ENCODE measurements at regions not wholly inside any gene's neighbourhood (a gene's known extent, or its start where the extent isn't known, plus 50 kb on each side); places are given as distances from the start of the nearest gene placed in this dataset.

DNA sequence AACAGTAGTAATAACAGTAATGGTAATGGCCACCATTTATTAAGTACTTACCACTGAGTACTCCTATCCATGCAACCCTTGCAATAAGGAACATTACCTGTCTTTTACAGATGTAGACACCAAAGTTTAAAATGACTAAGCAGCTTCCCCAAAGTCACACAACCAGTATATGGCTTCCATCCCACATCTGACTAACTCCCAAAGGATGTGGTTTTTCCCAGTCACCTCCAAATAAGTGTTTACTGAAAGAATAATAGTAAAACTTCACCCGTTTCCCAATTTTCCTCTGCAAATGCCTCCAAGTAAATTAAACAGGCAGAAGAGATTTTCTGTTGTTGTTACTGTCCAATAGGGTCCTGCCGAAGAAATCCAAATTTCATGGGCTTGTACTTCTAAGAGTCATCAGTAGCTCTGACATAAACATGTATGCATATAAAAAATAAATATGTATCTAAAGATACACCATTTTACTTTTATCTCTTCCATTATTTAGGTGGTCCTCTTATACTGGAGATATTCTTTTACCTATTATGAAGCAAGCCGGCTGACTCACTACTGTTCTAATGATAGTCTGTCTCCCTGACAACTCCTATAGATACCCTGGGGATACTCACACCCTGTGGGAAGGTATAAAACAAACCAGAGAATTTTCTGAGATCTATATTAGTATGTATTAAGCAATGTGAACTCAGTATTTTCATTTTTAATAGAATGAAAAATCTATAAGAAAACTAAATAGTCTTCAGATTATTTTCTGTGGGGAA is 77.9 kb upstream of the ID4 start:
- DNase-seq, result no peak

DNA sequence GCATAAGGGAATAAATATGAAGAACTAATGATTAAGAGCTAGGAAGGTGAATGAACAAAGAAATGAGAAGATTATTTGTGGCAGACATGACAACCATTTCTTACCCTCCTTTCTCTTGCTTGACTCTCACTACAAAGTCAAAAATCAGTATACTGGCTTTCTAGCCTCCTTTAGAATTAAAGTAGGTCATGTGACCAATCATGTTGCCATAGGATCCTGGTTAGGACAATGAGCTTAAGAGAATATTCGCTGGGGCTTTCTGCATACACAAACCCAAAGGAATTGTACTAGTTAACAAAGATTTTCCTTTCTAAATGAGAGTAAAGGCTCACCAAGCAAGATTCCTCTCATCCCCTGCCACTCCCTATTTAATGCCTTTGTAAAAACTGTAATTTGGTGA is 76.0 kb upstream of the ID4 start:
- DNase-seq, result no peak

DNA sequence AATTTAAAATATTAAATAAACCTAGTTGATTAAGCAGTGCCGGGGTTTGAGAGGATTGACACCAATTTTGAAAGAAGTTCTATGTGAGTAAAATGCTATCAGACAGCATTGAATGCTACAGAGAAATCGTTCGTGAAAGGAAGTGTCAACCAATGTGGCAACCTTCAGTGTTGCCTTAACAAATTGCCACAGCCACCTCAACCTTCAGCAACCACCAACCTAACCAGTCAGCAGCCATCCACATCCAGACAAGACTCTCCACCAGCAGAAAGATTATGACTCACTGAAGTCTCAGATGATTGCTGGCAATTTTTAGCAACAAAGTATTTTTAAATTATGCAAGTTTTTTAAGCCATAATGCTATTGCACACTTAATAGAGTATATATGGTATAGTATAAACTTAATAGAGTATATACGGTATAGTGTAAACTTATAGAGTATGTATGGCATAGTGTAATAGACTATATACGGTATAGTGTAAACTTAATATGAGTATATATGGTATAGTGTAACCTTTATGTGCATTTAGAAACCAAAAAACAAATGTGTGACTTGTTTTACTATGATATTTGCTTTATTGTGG is 65.3 kb upstream of the ID4 start:
- DNase-seq, result no peak

DNA sequence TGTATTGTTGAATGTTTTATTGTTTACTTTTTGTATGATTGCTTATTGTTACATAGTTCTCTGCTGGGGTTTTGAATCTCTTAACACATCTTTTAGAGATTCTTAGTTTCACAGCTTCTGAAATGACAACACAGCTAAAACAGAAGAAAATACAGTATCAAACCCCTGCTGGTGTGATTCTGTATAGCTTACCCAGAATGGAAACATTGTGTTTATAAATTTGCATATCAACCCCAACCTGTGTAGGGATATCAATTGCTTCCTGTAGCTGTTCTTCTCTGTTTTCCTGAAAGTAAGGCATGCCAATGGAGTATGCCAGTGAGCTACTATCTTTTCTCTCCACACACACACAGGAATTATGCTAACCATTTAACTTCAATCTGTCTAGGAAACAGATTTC is 64.3 kb upstream of the ID4 start:
- DNase-seq, result no peak

DNA sequence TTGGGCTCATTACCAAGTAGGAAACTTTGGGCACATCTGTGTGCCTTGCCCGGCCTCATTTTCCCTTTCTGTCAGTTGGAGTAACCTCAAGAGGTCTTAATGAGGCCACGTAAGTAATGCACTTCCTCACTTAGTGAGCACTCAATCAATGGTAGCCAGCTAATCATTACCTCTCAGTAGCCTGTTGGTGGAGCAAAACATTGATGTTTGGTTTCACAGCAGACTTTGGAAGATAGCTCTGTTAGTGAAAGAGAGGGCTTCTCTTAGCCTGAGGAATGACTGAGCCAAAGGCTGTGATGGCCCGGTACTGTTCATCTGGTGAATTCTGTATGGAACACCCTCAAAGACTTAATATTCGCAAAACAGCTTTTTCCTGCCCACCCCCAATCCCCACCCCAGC is 55.9 kb upstream of the ID4 start:
- DNase-seq, result no peak

DNA sequence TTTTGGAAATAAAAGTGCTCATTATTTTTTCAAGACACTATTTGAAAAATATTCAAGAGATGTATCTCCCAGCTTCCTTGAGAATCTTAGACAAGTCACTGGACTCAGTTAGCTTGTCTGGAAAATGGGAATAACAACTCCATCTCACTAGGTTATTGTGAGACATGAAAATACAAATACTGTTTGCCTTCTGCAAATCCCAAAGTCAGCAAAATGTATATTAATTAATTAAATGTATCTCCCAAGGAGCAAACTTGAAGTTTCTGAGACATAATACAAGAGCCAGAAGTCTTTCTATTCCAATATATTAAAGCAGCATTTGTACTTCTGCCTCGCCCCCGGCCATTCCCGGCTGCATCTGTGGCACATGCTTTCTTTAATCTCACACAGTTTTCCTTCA is 54.6 kb upstream of the ID4 start:
- DNase-seq, result no peak
